B cell (primary cell): ENCODE measurements at regions not wholly inside any gene's neighbourhood (a gene's known extent, or its start where the extent isn't known, plus 50 kb on each side); places are given as distances from the start of the nearest gene placed in this dataset.

Source experiments
- ATAC-seq: fragments of 200-7000 bp; cut with Tn5 transposase; one replicate; pipeline ENCODE4 v1.10.0; 2021; ENCODE audit warnings: low read depth, mild to moderate bottlenecking, moderate number of reproducible peaks, moderate library complexity
- CTCF ChIA-PET: fragments of 350-600 bp; sonication (Branson Sonifier 250); formaldehyde crosslinking; loops from one replicate; lab custom pipeline; 2021; ENCODE audit warnings: antibody characterized with exemption, inconsistent platforms; lab: Charles Lee
- POLR2A ChIA-PET: fragments of 350-600 bp; sonication (Branson Sonifier 250); formaldehyde crosslinking; loops from one replicate; lab custom pipeline; 2021; ENCODE audit warnings: antibody characterized with exemption; lab: Charles Lee
- DNase-seq: peaks from one replicate; pipeline ENCODE4 v3.0.0; 2013
- H2AFZ ChIP-seq: 2 replicates; pipeline ENCODE4 v1.6.1; 2012; ENCODE audit warnings: mild to moderate bottlenecking, low read depth, low read length; ENCODE audit not compliant: insufficient read depth, poor library complexity, severe bottlenecking
- H3K27ac ChIP-seq, 2 donors: 1 replicate in 1 of 2; 2 replicates in 1 of 2; pipeline ENCODE4 v1.5.1; 2012 to 2013; ENCODE audit warnings: low read length in 2 of 2, mild to moderate bottlenecking in 2 of 2, moderate library complexity in 1 of 2
- H3K27me3 ChIP-seq, 4 experiments: fragments of 200-600 bp in 1 of 4; sonication (generic) in 1 of 4; replicated peaks in 1 of 4; 1 replicate in 2 of 4; 2 replicates in 2 of 4; pipeline versions ENCODE4 v1.6.1 to v1.7.0; 2013 to 2016; ENCODE audit warnings: low read length in 3 of 4, mild to moderate bottlenecking in 2 of 4, mixed read lengths in 1 of 4, moderate library complexity in 1 of 4; ENCODE audit not compliant: insufficient read depth in 4 of 4, control insufficient read depth in 3 of 4; ENCODE audit errors: control extremely low read depth in 1 of 4
- H3K36me3 ChIP-seq, 2 experiments: replicated peaks in 1 of 2; 1 replicate in 1 of 2; 2 replicates in 1 of 2; pipeline versions ENCODE4 v1.6.1 to v1.7.1; 2013; ENCODE audit warnings: low read length in 1 of 2; ENCODE audit not compliant: insufficient read depth in 2 of 2, control insufficient read depth in 1 of 2; ENCODE audit errors: control extremely low read depth in 1 of 2, extremely low read depth in 1 of 2
- H3K4me1 ChIP-seq, 2 donors: fragments of 200-600 bp in 1 of 2; sonication (generic) in 1 of 2; 1 replicate in 1 of 2; 2 replicates in 1 of 2; pipeline versions ENCODE4 v1.5.1 to v1.6.1; 2013 to 2017; ENCODE audit warnings: low read length in 2 of 2; ENCODE audit not compliant: control insufficient read depth in 2 of 2, insufficient read depth in 2 of 2
- H3K4me2 ChIP-seq: replicated peaks from 2 replicates; pipeline ENCODE3; 2012; ENCODE audit warnings: mild to moderate bottlenecking, low read depth, low read length; ENCODE audit not compliant: poor library complexity, severe bottlenecking
- H3K4me3 ChIP-seq, 5 experiments: fragments of 200-600 bp in 1 of 5; sonication (generic) in 1 of 5; 1 replicate in 3 of 5; 2 replicates in 2 of 5; pipeline versions ENCODE4 v1.5.1 to v1.7.0; 2011 to 2016; ENCODE audit warnings: low read length in 4 of 5, mild to moderate bottlenecking in 4 of 5, low read depth in 2 of 5, control low read depth in 1 of 5, moderate library complexity in 1 of 5; ENCODE audit not compliant: insufficient read depth in 1 of 5; ENCODE audit errors: control extremely low read depth in 1 of 5, extremely low read depth in 1 of 5
- H3K79me2 ChIP-seq: fragments of 200-600 bp; sonication (generic); one replicate; pipeline ENCODE4 v1.6.0; 2016; ENCODE audit warnings: low read length; ENCODE audit not compliant: control insufficient read depth, insufficient read depth
- H3K9ac ChIP-seq: fragments of 200-600 bp; sonication (generic); 2 replicates; pipeline ENCODE4 v1.6.1; 2017; ENCODE audit warnings: mild to moderate bottlenecking, low read length, moderate library complexity
- H3K9me3 ChIP-seq, 3 donors: one replicate each; pipeline versions ENCODE4 v1.6.1 to v1.7.1; 2013; ENCODE audit warnings: low read length in 2 of 3; ENCODE audit not compliant: control insufficient read depth in 2 of 3, insufficient read depth in 1 of 3; ENCODE audit errors: control extremely low read depth in 1 of 3
- H4K20me1 ChIP-seq: 2 replicates; pipeline ENCODE4 v1.6.0; 2012; ENCODE audit warnings: mild to moderate bottlenecking, low read length; ENCODE audit not compliant: insufficient read depth, control insufficient read depth, poor library complexity, severe bottlenecking
- H3K27ac Mint-ChIP-seq: one replicate; pipeline ENCODE4 v1.8.0; 2021; ENCODE audit warnings: mixed read lengths
- H3K27me3 Mint-ChIP-seq: one replicate; pipeline ENCODE4 v1.8.0; 2021; ENCODE audit warnings: mixed read lengths
- H3K4me1 Mint-ChIP-seq: one replicate; pipeline ENCODE4 v1.8.0; 2021; ENCODE audit warnings: mixed read lengths
- H3K4me3 Mint-ChIP-seq: one replicate; pipeline ENCODE4 v1.8.0; 2021; ENCODE audit warnings: mixed read lengths
- H3K9me3 Mint-ChIP-seq: one replicate; pipeline ENCODE4 v1.8.0; 2022; ENCODE audit warnings: mixed read lengths; ENCODE audit not compliant: insufficient read depth
- EZH2 ChIP-seq: IDR thresholded peaks from 2 replicates; pipeline ENCODE4 v1.6.1; 2012; ENCODE audit warnings: borderline replicate concordance, low read depth, mild to moderate bottlenecking, moderate library complexity, low read length; ENCODE audit not compliant: insufficient read depth, poor library complexity, severe bottlenecking
- WGBS: methylation state at CpG from one replicate; pipeline ENCODE4 v1.1.5; 2013; ENCODE audit warnings: missing lambda C conversion rate; ENCODE audit not compliant: insufficient coverage; 5-methylcytosine and 5-hydroxymethylcytosine counted together
- intact Hi-C: fragments of 100-400 bp; cut with micrococcal nuclease; formaldehyde crosslinking; loops from one replicate; pipeline ENCODE4 v1.10.0; 2022
- TF ChIP-seq, protein P1 (sequence below): fragments of 200-600 bp; IDR thresholded peaks from one replicate; pipeline ENCODE4 v1.8.0; 2022; ENCODE audit warnings: antibody characterized with exemption, mild to moderate bottlenecking

DNA sequence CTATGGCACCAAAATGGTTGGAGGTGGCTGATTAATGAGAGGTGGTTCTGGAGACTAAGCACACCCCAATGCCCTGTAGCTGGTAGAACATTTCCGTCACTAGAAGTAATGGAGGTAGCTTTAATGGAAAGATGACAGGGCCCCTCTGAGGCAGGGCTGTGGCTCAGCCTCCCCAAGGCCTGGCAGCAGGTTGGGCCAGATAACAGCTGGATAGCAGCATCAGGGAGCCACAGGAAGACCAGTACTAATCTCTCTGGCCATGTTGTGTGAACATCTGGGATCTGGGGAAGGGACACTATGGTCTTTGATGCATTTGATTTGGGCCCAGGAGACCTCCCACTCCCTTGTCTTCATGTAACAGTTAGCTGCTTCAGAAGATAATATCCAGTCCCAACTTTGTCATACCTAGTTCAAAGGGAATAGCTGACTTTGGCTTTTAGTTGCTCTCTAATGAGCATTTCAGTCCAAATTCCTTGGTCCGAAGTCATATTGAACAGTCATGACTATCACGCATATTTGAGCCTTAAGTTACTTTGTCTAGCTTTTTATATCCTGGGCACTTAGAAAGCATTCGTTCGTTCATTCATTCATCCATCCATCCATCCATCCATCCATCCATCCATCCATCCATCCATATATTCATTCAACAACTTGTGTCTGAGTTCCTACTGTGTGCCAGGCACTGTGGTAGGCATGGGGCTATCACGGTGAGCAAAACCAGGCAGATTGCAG, 53.0 kb upstream of the LMO2 start:
- H3K4me1 ChIP-seq: peaks cover 13 to 23% of the 10 kb centered on the region in 2 donors
- no peak overlapping the region for H3K4me3 ChIP-seq
- DNase-seq (no peak), ATAC-seq (no peak)
- Mint-ChIP-seq H3K27me3 (no peaks in the 10 kb centered on the region), H3K27ac (no peak overlapping the region), H3K4me3 (no peak overlapping the region), H3K4me1 (peaks cover 30% of the 10 kb centered on the region), H3K9me3 (no peaks in the 10 kb centered on the region)
- H3K4me2 ChIP-seq: no peak overlapping the region
- intact Hi-C loops: loop anchor here (5.0 kb wide), 1 partner anchor 38 kb away; no protein-coding TSS in a partner anchor
- no peak overlapping the region for H3K9ac ChIP-seq
- no peak overlapping the region for H3K27ac ChIP-seq
- no peaks in the 10 kb centered on the region for H3K36me3 ChIP-seq
- no peaks in the 10 kb centered on the region for H3K27me3 ChIP-seq
- no peaks in the 10 kb centered on the region for H4K20me1 ChIP-seq
- POLR2A ChIA-PET: no interaction called here
- H3K9me3 ChIP-seq: peaks cover 0 to 3% (median 0%) of the 10 kb centered on the region in 3 donors
- H2AFZ ChIP-seq: no peak overlapping the region
- no peaks in the 10 kb centered on the region for H3K79me2 ChIP-seq
- CTCF ChIA-PET: interaction anchor here (0.6 to 2.8 kb wide), 3 partner anchors 14 to 26 kb away, joined by 3 to 12 read pairs (median 3); no protein-coding TSS in a partner anchor
- TF ChIP-seq, protein P1, sequence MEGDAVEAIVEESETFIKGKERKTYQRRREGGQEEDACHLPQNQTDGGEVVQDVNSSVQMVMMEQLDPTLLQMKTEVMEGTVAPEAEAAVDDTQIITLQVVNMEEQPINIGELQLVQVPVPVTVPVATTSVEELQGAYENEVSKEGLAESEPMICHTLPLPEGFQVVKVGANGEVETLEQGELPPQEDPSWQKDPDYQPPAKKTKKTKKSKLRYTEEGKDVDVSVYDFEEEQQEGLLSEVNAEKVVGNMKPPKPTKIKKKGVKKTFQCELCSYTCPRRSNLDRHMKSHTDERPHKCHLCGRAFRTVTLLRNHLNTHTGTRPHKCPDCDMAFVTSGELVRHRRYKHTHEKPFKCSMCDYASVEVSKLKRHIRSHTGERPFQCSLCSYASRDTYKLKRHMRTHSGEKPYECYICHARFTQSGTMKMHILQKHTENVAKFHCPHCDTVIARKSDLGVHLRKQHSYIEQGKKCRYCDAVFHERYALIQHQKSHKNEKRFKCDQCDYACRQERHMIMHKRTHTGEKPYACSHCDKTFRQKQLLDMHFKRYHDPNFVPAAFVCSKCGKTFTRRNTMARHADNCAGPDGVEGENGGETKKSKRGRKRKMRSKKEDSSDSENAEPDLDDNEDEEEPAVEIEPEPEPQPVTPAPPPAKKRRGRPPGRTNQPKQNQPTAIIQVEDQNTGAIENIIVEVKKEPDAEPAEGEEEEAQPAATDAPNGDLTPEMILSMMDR: no peak
- TF ChIP-seq EZH2: no peak
- 100% methylated on average over 5 of the region's 6 CpGs for WGBS

DNA sequence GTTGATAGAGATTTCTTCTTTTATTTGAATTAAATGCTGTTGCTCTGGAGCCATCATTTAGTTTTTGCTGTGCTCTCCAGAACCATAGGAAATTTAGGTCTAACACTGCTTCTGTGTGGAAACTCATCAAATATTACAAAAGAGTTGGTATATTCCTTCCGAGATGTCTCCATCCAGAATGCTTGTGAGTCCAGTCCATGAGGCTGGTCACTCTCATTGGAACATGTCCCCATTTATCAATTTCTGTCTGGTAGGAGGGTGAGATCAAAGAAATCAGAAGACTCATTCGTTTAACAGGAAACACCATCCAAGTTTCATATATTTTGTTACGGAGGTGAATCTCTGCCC, 52.4 kb upstream of the LMO2 start:
- ChIA-PET POLR2A (no interaction called here), CTCF (interaction anchor here (0.6 to 2.8 kb wide), 3 partner anchors 15 to 86 kb away, joined by 3 to 12 read pairs (median 4); no protein-coding TSS in a partner anchor)
- no peak overlapping the region for H3K27ac ChIP-seq

More for the DNA sequence above, 52.4 kb upstream of the LMO2 start:
- Mint-ChIP-seq H3K27me3 (no peaks in the 10 kb centered on the region), H3K4me1 (peaks cover 30% of the 10 kb centered on the region), H3K9me3 (no peaks in the 10 kb centered on the region), H3K4me3 (no peak overlapping the region), H3K27ac (no peak overlapping the region)
- no peaks in the 10 kb centered on the region for H3K36me3 ChIP-seq
- TF ChIP-seq, protein P1: no peak
- TF ChIP-seq EZH2: no peak
- WGBS: 100% methylated on average over 1 of the region's 3 CpGs
- DNase-seq (no peak), ATAC-seq (no peak)
- H4K20me1 ChIP-seq: no peaks in the 10 kb centered on the region
- H3K9ac ChIP-seq: no peak overlapping the region
- H3K4me3 ChIP-seq: no peak overlapping the region
- no peak overlapping the region for H2AFZ ChIP-seq
- H3K4me1 ChIP-seq: peaks cover 13 to 25% of the 10 kb centered on the region in 2 donors
- H3K9me3 ChIP-seq: peaks cover 0 to 8% (median 0%) of the 10 kb centered on the region in 3 donors
- intact Hi-C loops: loop anchor here (5.0 kb wide), 1 partner anchor 37 kb away; no protein-coding TSS in a partner anchor
- H3K79me2 ChIP-seq: no peaks in the 10 kb centered on the region
- H3K27me3 ChIP-seq: no peaks in the 10 kb centered on the region
- H3K4me2 ChIP-seq: no peak overlapping the region
